ENCODE measurements at regions not wholly inside any gene's neighbourhood (a gene's known extent, or its start where the extent isn't known, plus 50 kb on each side); places are given as distances from the start of the nearest gene placed in this dataset.

GRCh38 chr15:98549741-98550140 lies 98.6 kb upstream of the IGF1R start:
- TF ChIP-seq CTCF (conservative IDR thresholded peaks at IDR 0.05) = no peak
- no peak for TF ChIP-seq EZH2 (IDR thresholded peaks at IDR 0.05; ENCODE audit: low read depth)
